GM06990 (cell line): ENCODE measurements at regions not wholly inside any gene's neighbourhood (a gene's known extent, or its start where the extent isn't known, plus 50 kb on each side); places are given as distances from the start of the nearest gene placed in this dataset.

ENCODE experiments used
- DNase-seq: peaks from one replicate; pipeline ENCODE4 v3.0.0-alpha.2; 2011; ENCODE audit not compliant: insufficient read length; ENCODE audit errors: extremely low read depth
- H3K27me3 ChIP-seq: replicated peaks from 2 replicates; pipeline ENCODE4 v1.6.0; 2011; ENCODE audit warnings: low read length; ENCODE audit not compliant: control insufficient read depth, insufficient read depth
- H3K36me3 ChIP-seq: 2 replicates; pipeline ENCODE4 v1.5.1; 2011; ENCODE audit warnings: low read length; ENCODE audit not compliant: control insufficient read depth, insufficient read depth
- H3K4me3 ChIP-seq: replicated peaks from 2 replicates; pipeline ENCODE4 v1.5.1; 2011; ENCODE audit warnings: low read depth, mild to moderate bottlenecking, control low read depth, low read length
- CTCF ChIP-seq: IDR thresholded peaks from 2 replicates; pipeline ENCODE4 v1.5.1; 2011; ENCODE audit warnings: low read length, control low read depth, mild to moderate bottlenecking, inconsistent platforms; ENCODE audit not compliant: insufficient read depth, poor library complexity, severe bottlenecking

GRCh38 chr17:53891726-53892125, 69.0 kb downstream of the KIF2B start:
- Histone ChIP-seq H3K4me3 (no peak overlapping the region), H3K27me3 (no peaks in the 10 kb centered on the region), H3K36me3 (no peaks in the 10 kb centered on the region)
- DNase-seq = no peak
- TF ChIP-seq CTCF = no peak

- no peak for TF ChIP-seq CTCF
- Histone ChIP-seq H3K27me3 (no peaks in the 10 kb centered on the region), H3K36me3 (no peaks in the 10 kb centered on the region), H3K4me3 (no peak overlapping the region)
- no peak for DNase-seq
These were observed 69.5 kb downstream of the KIF2B start for GRCh38 chr17:53892222-53892621.

GRCh38 chr17:53894591-53894990, 71.9 kb downstream of the KIF2B start:
- no peak for DNase-seq
- Histone ChIP-seq H3K36me3 (no peaks in the 10 kb centered on the region), H3K4me3 (no peak overlapping the region), H3K27me3 (no peaks in the 10 kb centered on the region)
- TF ChIP-seq CTCF = no peak

GRCh38 chr17:53896047-53896446, 73.3 kb downstream of the KIF2B start:
- Histone ChIP-seq H3K27me3 (no peaks in the 10 kb centered on the region), H3K4me3 (no peak overlapping the region), H3K36me3 (no peaks in the 10 kb centered on the region)
- no peak for DNase-seq
- TF ChIP-seq CTCF = no peak

GRCh38 chr17:53900951-53901350, 78.2 kb downstream of the KIF2B start:
- TF ChIP-seq CTCF = no peak
- Histone ChIP-seq H3K4me3 (no peak overlapping the region), H3K36me3 (no peaks in the 10 kb centered on the region), H3K27me3 (no peaks in the 10 kb centered on the region)
- no peak for DNase-seq

- no peak for TF ChIP-seq CTCF
- Histone ChIP-seq H3K27me3 (no peaks in the 10 kb centered on the region), H3K36me3 (no peaks in the 10 kb centered on the region), H3K4me3 (no peak overlapping the region)
- DNase-seq = no peak
These were observed 84.7 kb downstream of the KIF2B start for GRCh38 chr17:53907435-53907834.
